HS-27A (cell line): ENCODE measurements at regions not wholly inside any gene's neighbourhood (a gene's known extent, or its start where the extent isn't known, plus 50 kb on each side); places are given as distances from the start of the nearest gene placed in this dataset.
"Not testable (repeated sequence)": the region's sequence is repeated elsewhere in the genome, so short reads cannot be mapped to it uniquely, and the experiment has no call there.

ENCODE experiments used
- DNase-seq: peaks from one replicate; pipeline ENCODE4 v3.0.0-alpha.2; 2012; ENCODE audit warnings: low read depth, missing footprints

DNA sequence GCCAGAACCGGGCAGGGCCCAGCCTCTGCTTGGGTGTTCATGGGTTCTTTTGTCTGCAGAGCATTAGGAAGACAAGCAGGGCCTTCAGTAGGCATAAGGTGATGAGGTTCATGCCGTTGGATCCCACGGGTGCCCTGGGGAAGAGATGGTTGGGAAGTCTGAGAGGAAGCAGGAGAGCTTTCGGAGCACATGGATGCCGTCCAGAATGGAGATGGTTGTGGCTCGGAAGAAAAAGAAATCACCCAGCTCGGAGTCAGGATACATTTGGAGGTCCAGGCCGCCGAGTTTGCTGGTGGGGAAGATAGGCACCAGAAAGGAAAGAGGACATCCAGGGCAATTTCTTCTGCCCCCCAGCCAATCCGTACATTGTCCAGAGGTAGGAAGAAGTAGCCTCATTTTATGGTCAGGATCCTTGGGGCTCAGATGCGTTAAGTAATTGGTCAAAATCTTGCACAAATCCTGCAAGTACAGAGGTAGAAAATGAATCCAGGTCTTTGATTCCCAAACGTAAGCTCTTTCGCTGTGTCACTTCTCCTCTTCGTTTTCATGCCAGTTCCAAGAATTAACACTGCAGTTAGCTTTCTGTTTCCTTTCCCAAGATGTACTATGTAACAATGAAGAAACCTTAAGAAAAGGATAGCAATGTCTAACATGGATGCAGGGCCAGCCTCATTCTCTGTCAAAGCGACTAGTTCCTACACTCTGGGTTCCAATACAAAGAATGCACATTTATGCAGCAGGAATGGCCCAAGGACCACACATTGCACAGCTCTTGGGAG is 147.8 kb upstream of the KLF6 start:
- no peak for DNase-seq

DNA sequence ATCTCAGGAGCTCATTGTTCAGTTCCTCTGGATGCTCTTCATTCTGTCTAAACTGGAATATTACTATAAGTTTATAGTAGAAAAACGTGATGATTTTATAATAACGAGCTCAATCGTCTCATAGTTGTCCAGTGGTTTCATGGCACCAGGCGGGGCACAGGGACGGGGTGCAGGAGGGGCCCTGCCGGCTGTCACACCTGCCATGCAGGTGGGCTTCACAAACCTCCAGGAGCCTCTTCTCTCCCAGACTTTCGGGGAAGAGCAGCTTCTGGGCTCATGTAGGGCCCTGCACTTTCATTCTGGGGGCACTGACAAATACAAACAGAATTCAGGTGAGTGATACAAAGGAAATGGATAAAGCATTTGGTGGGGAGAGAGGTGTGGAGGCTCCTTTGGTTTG is 146.9 kb upstream of the KLF6 start:
- DNase-seq: no peak

DNA sequence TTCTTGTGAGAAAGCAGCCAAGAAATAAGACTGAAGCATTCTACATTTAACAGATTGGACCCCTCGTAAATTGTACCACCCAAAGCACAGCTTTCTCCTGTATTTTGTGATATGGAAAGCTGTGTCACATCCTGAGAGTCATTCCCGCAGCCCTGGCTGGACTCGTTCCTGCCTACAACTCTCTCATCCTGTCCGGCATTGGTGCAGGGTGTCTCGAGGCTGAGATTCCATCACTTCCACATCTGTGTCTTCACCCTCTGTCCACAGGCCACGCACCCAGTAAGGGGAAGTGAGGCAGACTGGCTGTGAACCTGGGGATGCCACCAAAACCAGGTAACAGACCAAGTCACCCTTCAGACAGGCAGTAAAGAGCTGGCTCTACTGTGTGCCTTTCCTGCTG is 146.2 kb upstream of the KLF6 start:
- no peak for DNase-seq

DNA sequence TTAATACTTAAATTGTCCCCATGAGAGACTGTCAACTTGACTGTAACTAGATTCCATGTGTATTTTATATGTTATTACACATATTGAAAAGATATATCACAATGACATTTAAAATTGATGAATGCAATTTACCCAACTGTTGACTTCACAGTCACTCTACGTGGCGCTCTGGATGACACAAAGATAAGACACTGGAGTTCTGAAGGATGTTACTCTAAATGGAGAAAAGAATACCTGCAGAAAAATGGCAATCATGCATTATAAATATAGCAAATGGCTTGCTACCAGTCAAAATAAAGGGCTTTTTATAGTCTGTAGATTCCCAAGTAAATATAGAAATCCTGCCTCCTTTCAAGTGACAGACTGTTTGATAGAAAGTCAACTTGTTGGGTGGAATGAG is 143.6 kb upstream of the KLF6 start:
- DNase-seq: no peak

DNA sequence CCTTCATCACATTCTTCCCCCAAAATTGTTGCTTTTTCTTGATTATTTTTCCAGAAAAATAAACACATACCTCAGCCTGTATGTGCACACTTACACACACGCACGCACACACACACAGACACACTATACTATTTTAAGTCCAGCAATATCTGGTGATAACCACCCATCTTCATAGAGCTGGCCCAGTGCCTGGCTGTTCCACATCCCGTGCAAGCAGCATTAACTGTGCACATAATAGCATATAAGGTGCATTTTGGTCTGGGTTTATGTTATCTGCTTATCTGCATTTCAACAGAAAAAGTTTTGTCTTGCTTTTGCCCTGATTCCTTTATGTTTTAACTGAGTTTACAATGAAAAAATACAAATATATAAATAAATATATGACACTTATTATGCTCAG is 143.1 kb upstream of the KLF6 start:
- no peak for DNase-seq

DNA sequence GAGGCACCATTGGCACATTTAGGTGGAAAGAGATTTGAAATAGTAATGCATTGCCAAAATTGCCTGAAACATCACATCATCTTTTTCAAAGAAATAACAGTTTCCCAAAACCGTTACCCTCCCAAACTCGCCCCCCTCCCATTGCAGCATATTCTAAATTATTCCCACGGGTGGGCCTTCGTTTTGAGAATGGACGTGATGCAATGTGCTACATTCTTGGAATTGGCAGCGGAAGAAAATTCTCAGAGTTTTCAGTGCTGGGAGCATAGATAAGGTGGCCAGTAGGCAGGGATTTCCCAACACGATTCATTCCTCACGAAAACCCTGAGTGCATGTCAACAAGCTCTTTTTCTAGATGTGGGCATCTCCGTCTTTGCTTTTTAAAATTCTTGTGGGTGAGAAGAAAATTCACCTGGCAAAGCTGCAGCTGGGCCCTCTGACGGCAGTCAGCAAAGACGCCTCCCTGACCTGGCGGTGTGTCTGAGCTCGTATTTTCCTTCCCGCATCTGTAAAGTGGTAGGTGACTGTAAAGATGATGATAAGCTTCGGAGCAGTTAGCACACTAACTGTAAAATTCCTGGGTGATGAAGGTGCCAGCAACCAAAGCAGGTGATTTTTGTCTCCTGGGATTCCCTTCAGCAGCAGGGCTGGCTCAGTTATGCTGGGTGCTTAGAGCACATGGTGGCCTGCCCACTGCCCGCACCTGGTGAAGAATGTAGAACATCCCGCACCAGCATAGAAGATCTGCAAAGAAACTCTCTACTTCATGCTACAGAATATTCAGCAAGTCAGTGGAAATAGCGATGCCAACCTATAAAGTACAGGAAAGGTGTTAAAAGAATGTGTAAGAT is 141.9 kb upstream of the KLF6 start:
- DNase-seq: no peak

DNA sequence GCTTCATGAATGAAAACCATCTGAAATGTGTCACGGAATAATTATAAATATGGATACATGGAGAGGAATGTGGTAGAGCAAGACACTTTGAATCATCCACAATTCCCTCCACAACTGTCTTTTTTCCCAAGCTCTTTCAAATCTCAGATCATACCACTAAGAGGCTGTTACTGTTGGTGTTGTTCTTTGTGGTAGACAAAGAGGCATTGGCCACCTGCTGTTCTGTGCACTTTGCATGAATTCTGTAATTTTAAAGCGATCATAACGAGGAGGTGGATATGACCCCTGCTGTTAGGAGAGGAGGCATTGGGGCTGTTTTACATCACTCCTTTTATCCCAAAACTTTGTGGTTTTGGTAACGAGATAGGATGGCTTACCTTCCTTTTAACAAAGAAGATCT is 141.2 kb upstream of the KLF6 start:
- no peak for DNase-seq

DNA sequence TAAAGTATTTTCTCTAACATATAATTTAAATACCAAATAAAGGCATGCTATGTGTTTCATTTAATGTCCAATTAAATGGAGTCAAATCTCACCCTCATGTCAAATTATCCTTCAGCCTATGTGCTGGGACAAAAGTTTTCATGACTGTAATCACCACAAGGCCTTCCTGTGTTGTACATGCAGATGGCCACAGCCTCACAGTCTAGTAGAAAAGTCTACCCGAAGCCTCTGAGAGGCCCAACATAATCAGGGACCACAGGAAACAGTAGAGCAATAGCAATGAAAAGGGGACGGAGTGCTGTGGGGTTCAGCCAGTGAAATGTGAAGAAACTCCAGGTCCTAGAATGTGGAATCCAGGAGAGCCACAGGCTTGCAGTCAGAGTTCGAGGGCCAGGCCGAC is 140.2 kb upstream of the KLF6 start:
- no peak for DNase-seq

DNA sequence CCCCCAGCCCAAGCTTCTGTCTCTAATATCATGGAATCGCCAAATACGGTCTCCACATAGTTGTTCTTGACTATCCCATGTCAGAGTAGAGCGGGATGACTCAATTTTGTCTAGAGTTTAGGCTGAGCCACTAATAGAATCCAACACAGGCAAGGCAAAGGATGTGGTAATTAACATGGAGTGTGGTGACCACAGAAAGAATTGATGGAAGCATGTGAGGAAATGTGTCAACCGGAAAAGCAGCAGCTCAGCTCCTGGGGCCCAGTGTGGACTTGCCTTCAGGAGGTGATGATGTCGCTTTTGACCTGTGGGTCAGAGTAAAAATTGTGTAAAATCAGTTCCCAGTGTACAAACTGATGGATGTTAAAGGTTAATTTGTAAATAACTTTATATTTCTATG is 139.3 kb upstream of the KLF6 start:
- DNase-seq: peak; percentile 41

DNA sequence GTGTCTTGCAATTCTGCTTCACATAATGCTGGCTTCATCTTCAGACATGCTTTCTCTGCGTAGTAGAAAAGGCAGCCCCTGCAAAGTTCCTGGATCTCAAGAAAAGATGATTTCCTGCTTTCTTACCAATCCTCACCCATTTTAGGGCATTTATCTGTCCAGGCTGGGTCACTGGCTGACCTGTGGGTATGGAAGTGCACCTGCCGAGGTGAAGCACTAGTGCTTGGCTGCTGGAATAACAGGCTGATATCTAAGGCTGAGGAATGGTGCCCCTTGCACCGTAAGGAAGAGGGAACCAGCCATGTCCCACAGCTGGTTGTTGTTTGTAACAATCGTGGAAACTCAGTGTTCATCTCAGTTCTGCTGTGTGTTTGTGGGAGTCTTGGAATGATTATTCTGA is 138.0 kb upstream of the KLF6 start:
- no peak for DNase-seq

DNA sequence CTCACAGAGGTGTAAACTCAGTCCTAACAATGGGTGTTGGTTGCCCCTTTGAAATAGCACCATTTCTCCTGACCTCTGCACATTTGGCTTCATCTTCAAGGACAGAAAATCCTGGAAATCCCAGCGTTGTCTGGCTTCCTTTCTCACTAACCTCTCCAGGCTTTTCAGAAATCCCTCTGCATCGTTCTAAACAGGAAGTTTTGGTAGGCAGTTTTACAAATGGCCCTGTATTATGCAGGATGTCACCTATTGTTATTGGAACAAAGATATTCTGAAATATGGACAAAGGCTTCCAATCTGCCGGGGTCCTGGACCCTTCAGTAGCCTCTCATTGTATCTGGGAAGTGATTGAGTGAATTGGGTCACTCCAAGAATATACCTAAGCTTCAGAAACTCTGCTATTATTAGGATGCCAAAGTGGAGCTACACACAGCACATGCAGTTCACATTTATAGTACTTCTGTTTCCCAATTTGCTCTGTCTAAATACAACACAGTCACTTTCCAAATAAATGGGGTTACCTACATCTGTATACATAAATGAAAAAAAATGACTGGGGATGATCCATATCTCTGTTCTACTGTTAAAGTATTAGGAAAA is 134.8 kb upstream of the KLF6 start:
- DNase-seq: no peak

DNA sequence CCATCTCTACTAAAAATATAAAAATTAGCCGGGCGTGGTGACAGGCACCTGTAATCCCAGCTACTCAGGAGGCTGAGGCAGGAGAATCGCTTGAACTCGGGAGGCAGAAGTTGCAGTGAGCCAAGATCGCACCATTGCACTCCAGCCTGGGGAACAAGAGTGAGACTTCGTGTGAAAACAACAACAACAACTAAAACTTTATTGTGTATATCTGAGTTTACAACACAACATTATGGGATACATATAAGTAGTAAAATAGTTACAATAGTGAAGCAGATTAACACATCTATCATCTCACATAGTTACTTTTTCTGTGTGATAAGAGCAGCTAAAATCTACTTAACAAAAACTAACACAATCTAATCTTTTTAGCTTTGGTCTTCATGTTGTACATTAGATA is 132.4 kb upstream of the KLF6 start:
- not testable (repeated sequence) for DNase-seq

DNA sequence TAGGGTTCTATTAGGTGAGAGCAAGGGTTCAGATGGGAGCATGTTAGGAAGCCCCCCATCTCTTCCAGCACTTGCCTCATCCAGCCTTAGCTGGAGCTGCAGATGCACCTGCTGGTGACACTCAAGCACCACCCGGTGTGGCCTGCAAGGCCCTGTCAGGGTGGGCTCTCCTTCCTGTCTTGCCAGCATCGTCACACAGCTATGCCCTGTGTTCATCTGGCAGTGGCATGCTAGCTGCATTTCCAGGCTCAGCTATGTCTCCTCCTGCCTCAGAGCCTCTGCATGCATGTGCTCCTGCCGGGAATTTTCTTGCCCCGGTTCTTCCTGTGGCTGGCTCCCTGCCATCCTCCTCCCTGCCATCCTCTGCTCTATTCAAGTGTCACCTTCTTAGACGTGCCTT is 129.7 kb upstream of the KLF6 start:
- DNase-seq: no peak

DNA sequence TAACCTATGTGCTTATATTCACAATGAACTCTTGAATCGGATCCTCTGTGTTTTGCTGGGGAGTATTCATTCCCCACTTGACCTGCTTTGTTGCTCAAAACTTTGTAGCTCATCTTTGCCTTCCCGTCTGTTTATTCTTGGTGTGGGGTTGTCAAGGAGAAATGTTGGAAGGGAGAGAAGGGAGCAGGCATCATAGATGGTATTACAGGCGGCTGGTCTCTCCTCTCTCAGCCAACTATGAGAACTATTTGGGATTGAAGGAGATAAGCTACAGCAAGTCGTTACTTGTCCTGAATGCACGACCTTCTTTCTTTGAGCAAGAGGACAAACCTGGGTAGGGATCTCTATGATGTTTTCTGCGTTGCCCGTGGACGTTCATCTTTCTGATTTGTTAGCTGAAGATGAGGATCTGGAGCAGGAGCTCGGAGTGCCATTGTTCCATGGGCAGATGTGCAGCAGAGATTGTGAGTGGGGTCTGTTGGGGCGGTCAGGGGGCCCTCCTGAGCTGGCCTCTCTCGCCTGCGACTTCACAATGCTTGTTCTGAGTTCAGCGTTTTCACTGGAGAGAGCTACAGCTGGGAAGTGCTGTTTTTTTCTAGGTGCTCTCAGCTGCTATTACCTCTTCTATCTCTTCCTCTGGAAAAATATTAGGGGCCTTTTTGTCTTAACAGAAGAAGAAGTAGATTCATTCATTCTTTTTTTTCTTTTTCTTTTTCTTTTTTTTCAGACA is 126.9 kb upstream of the KLF6 start:
- no peak for DNase-seq

DNA sequence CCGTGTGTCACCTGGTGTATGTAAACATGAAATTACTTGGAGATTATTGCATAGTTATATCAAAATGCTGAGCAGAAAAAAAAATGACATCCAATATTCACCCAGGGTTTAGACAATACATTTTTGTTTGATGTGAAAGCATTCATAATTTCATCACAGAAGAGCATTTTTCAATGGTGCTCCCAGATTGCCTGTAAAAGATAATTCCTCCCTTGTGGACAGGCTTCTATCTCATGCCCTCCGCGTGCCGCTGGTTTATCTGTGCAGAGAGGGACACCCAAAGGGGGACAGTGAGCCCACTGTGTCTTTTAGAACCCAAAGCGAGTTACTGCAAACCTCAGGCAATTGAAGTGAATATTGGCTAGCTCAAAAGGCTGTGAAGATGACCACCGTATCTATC is 126.2 kb upstream of the KLF6 start:
- no peak for DNase-seq

DNA sequence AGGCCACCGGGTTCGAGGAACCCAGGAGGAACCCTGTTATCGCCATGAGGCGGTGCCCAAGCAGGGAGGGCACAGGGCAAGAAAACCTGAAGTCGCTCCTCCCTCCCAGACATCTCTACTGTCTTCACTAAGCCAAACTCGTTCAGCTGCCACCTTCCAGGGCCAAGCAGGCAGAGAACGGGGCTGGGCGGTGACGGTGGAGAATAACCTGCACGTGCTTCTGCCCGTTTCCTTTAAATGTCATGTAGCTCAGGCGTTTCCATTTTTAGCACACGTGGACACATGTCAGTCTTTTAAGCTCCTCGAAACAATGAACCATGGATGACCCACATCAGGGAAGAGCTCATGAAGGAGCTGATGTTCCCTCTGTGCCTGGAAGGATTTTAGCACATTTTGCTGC is 124.3 kb upstream of the KLF6 start:
- no peak for DNase-seq

DNA sequence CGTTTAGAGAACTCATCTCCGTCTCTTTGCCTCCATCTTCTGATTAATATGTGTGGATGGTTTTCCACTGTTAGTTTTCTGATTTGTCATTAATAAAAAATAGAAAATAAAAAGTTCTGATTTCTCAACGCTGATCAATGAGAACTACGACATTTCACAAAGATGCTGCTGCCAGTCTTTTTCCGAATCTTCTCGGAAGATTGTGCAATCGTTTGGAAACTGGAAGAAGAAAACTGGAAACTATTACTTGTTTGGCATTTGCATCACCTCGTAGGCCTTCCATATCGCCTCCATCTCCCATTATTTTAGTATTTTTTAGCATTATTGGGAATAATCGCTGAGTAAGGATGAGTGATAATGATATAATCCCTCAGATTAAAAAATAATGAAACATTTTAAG is 123.2 kb upstream of the KLF6 start:
- DNase-seq: no peak

DNA sequence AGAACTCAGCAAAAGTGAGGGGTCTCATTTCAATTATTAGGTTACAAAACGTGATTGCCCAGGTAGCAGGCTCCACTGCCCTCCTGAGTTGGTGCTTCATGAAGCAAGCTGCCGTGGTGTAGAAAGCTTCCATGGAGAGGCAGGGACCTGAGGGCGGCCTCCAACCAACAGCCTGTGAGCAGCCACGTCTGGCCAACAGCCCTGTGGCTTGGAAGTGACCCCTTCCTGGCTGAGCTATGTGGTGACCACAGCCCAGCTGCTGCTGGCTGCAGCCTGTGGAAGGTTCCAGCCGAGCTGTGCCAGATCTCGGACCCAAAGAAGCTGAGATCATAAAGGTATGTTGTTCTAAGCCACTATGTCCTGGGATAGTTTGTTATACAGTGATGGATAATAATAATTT is 122.5 kb upstream of the KLF6 start:
- no peak for DNase-seq

DNA sequence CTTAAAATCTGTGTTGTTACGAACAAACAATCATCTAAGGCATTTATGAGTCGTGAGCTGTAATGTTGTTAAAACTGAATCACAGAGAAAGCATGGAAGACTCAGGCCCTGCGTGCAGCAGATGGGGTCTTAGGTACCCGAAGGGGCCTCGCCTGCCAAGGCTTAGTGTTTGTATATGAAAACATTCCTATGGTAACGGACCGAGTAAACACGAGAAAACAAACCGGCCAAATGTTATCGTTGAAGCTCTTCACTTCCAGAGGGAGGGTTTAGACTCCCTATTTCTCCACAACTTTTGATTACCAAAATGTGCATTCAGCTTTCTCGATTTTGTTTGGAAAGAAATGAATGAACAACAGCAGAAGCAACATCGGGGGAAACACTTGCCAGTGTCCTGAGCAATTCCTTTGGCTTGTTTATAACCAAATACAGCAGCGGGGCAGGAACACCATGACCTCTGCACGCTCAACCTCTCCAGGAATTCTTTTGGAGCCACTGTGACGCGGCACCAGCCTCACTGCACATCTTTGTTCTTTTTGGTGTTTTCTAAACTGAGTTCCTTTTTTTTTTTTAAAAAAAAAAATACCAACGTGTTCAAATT is 121.6 kb upstream of the KLF6 start:
- DNase-seq: no peak

DNA sequence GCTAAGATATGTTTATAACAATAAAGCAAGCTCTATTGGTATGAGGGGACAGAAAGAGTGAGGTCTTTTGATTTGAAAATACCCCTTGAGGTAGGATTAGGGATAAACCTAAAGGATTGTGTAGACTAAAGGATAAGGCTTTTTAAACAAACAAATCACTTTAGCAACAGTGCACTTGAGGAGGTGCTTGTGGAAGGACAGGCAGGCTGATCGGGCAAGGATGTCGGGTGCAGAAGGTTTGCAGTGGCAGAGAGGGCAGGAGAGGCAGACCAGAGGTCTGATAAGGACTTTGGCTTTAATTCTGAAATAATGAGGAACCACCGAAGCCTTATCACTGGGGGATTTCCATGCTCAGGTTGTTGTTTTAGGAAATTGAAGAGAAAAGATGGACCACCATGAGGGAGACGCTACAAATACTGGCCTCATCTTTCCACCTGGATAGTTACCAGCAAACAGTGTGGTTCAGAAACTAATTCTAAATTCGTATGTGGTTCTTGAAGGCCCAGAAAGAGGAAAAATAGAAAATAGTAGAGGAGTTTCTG is 119.5 kb upstream of the KLF6 start:
- no peak for DNase-seq

DNA sequence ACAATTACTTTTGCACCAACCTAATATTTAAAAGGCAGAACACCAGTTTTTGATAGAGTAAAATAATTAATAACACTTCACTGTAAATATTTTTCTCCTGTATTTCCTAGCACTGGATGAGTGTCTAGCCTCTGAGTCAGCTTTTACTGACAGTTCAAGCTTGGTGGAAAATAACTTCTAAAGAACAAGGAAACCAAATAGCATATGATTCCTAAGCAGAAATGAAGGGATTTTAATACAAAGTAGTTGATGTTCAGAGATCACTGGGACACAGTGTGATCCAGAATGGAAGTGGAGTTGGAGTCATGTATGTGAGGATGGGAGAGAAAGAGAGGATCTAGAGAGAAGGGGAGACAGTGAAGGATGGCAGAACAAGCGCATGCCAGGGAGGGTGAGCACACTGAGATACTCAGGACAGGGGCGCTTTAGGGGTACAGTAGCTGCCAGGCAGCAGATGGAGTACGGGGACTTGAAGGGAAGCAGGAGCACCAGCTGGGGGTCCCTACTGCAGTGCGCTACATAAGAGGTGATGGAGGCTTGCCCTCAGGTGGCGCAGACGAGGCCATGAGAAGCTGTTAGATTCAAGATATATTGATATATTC is 117.9 kb upstream of the KLF6 start:
- DNase-seq: no peak
